ENCODE measurements at regions not wholly inside any gene's neighbourhood (a gene's known extent, or its start where the extent isn't known, plus 50 kb on each side); places are given as distances from the start of the nearest gene placed in this dataset.

DNA sequence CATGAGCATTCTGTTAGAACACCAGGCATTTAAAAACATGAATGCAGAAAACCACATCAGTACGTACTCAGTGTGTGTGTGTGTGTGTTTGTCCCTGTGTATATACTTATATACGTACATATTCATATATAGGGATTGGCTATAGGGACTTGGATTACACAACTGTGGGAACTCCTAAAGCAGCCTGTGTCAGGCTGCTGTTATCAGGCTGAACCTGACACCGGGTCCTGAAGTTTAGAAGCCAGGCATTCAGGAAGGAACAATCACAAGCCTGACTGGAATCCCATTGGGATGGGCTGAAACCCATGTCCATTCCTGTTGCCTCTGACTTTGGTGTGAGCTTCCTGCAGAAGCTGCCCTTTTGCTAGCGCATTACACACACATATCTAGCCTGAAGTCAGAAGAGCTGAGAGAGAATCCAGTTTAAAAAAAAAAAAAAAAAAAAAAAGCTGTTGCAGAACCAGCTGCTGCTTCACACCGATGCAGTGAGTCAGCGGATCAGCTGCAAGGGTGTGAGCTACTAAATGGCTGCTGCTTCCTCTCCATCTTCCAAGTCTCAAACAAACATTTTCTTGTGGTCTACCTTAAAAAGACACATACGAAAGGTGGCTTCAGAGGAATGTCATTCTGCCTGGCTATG lies 348.1 kb downstream of the THBS2 start:
- no peak overlapping the region for H3K4me3 ChIP-seq (ENCODE audit: low read length)
- no peak for TF ChIP-seq ZNF274 (IDR thresholded peaks at IDR 0.05; ENCODE audit: low read depth, low read length)

DNA sequence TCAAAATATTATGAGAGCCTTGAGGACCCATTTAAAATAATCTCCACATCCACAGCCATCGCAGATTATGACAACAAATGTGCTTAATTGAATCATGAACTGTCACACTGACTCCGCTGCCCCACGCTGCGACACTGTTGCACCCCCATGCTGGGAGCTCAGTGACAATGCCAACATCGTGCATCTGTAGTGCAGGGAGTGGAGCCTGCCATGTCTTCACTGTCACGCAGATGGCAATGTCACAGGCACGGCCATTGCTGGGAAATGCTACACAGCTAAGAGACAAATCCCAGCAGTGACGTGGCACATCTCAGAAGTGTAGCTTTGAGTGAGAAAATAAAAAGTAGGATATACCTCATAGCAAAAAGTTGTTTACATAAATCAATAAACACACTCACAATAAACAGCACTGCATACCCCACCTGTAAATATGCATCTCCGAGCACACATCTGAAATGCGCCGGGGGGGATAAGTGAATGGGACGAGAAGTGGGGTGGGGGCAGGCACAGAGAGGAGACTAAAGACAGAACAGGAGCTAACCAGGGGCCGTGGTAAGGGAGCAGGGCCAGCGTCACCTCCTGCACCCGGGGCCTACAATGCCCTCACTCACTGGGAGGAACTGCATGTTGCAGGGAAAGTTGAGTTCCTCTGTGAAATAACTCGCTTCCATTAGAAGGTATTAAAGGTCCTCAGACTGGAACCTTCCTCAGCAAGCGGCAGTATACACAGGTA lies 349.9 kb downstream of the THBS2 start:
- no peak for TF ChIP-seq ZNF274 (IDR thresholded peaks at IDR 0.05; ENCODE audit: low read depth, low read length)
- no peak overlapping the region for H3K4me3 ChIP-seq (ENCODE audit: low read length)

DNA sequence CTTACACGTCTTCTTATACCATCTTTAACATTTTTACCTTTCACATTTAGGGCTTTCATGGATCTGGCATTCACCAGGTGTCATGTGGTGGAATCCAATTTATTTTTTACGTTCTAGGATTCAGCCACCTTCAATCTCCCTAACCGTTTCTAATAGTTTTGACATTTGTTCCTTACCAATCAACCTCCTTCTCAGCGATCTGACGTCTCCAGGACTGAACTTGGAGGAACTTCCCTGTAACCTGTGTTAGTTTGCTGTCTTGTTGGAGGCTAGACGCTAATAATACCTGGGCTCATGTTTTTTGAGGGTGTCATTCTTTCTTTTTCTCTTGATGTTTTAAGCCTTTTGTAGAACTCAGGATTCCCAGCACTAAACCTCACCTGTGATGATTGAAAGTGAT lies 351.6 kb downstream of the THBS2 start:
- no peak overlapping the region for H3K4me3 ChIP-seq (ENCODE audit: low read length)
- no peak for TF ChIP-seq ZNF274 (IDR thresholded peaks at IDR 0.05; ENCODE audit: low read depth, low read length)

DNA sequence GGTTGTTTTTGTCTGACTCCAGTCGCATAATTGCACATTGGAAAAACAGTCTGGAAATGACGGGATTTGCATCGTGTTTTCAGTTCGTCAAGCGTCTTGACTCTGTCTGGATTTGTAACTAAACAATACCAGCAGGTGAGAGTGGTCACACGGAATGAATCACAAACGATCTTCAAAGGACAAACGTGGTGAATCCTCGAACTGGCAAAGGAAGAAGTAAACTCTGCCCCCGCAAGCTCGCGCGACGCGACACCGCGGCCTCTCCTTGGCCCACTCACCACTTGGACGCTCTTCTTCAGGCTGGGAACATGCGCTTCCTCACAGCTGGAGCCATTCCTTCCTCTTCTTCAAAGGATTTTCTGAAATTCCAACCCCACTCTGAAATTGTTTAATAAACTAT lies 352.6 kb downstream of the THBS2 start:
- no peak overlapping the region for H3K4me3 ChIP-seq (ENCODE audit: low read length)
- TF ChIP-seq ZNF274 (IDR thresholded peaks at IDR 0.05; ENCODE audit: low read depth, low read length) = no peak

DNA sequence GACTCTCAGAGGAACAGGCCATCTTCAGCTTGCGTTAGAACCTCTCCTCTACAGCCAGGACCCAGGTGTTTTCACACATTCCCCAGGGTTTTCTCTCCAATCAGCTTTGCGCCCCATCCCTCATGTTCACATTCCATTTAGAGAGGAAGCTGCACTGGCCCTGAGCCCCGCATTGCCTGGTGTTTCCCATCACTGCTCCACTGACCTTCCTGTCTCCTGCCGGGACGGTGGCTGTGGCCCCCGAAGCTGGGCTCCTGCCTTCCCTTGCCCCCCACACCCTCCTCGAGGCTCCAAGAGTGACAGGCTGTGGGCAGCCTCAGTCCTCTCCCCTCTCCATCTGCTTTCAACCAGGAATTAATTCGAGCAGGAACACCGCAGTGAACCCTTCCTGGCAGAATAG lies 357.3 kb downstream of the THBS2 start:
- no peak overlapping the region for H3K4me3 ChIP-seq (ENCODE audit: low read length)
- no peak for TF ChIP-seq ZNF274 (IDR thresholded peaks at IDR 0.05; ENCODE audit: low read depth, low read length)

DNA sequence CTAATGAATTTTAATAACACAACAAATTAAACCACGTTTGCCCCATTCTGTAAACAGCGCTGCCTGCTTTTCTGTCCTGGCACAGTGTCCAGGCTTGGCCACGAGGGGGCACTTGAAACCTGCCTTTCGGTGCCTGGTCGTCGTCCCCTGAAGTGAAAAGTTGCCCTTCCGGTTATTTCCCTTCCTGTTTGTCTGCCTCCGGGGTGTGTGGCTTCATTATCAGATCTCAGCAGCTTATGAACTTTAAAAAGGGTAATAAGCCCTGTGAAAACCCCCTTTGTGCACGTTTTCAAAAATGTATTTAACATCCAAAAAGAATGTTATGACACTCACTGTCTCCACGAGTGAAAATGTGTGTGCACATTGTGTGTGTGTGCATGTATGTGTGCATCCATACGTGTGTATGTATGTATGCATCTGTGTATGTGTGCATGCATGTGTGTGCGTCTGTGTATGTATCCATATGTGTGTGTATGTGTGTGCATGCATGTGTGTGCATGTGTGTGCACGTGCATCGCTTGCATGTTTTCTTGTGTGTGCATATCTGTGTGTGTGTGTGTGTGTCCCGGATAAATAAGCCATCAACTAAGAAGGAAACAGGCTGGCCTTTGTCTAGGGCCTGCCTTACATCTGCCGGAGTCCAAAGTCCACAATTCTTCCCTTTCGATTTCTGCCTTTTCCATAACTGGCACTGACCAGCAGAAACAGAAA lies 358.4 kb downstream of the THBS2 start:
- TF ChIP-seq ZNF274 (IDR thresholded peaks at IDR 0.05; ENCODE audit: low read depth, low read length) = no peak
- no peak overlapping the region for H3K4me3 ChIP-seq (ENCODE audit: low read length)

DNA sequence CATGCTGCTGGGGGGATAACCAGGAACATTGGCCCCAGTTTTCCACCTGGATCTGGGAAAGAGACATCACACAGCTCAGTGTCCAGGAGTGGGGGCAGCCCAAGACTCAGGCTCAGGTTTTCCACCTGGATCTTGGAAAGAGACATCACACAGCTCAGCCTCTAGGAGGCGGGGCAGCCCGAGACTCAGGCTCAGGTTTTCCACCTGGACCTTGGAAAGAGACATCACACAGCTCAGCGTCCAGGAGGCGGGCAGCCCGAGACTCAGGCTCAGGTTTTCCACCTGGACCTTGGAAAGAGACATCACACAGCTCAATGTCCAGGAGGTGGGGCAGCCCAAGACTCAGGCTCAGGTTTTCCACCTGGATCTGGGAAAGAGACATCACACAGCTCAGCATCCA lies 361.6 kb downstream of the THBS2 start:
- TF ChIP-seq ZNF274 (IDR thresholded peaks at IDR 0.05; ENCODE audit: low read depth, low read length) = no peak

DNA sequence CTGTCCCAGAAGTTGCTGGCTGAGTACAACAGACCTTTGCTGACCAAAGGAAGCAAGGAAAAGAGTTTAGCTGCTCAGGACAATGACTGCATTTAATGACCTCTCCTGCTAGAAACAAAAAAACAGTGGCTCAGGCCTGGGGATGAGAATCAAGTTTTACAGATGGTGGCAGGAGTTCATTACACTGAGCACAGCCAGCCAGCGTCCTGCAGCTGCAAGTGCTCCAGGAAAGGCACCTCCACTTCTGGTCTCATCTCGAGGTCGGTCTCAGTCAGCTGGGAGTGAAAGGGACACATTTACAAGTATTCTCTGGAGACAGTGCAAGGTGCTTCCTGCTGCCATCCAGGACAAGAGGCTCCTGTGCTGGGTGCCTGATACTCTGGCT lies 362.7 kb downstream of the THBS2 start:
- no peak overlapping the region for H3K4me3 ChIP-seq (ENCODE audit: low read length)
- TF ChIP-seq ZNF274 (IDR thresholded peaks at IDR 0.05; ENCODE audit: low read depth, low read length) = no peak

More for the DNA sequence above, 361.6 kb downstream of the THBS2 start:
- no peak overlapping the region for H3K4me3 ChIP-seq (ENCODE audit: low read length)

DNA sequence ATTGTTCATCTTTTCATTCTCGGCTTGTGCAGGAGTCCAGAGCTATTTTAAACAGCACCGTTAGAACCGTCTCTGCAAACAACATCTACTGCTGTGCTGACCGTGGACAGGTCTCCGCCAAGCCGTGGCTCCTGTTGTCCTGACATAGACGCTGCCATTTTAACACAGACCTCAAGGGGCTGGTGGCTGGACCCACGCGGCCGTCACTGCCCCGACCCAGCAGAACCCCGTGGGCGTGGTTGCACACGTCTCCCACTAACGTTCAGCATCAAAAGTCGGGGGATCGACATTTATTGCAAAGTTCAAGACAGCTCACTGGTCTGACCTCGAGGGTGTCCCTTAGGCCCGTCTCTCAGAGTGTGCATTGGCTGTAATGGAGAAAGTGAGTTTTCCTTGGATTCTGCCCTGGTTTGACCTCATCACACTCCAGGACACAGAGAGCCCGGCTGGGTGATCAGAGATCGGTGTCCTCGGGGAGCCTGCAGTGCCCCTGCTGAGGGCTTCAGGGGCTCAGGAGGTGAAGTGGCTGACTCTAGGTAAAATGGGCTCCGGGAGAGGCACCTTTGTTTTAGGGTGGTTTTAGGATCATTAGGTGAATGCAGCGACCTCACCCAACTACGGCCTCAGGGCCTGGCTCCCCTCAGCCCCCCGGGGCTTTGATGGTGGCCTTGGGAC lies 363.2 kb downstream of the THBS2 start:
- TF ChIP-seq ZNF274 (IDR thresholded peaks at IDR 0.05; ENCODE audit: low read depth, low read length) = no peak
- no peak overlapping the region for H3K4me3 ChIP-seq (ENCODE audit: low read length)

DNA sequence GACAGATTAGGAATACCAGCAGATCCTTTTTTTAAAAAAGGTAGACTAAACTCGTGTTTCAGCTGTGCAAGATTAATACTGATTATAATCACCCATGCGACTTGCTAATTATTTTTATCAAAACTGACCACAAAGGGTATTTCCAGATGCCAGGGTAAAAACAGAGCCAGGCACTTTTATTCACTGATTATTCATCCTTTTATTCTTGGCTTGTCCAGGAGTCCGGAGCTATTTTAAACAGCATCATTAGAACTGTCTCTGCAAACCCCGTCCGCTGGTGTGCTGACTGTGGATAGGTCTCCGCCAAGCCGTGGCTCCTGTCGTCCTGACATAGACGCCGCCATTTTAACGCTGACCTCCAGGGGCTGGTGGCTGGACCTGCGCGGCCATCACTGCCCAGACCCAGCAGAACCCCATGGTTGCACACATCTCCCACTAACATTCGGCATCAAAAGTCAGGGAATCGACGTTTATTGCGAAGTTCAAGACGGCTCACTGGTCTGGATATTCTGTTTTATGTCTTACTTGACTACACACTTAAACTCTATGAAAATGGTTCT lies 364.8 kb downstream of the THBS2 start:
- no peak overlapping the region for H3K4me3 ChIP-seq (ENCODE audit: low read length)
- TF ChIP-seq ZNF274 (IDR thresholded peaks at IDR 0.05; ENCODE audit: low read depth, low read length) = no peak

DNA sequence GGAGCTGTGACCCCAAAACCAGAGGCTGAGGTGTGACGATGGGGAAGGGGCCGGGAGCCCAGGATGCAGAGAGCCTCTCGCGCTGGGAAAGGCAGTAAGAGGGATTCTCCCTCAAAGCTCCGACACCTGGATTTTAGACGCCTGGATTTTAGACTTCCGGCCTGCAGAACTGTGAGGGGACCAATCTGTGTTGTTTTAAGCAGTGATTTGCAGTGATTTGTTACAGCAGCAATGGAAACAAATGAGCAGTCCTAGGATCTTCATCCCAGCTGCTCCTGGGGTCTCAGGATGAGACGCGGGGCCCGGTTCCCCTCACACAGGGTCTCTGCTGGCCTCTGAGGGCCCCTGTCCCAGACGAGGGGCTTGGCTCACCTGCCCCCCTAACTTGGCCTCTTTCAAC lies 365.5 kb downstream of the THBS2 start:
- TF ChIP-seq ZNF274 (IDR thresholded peaks at IDR 0.05; ENCODE audit: low read depth, low read length) = no peak
- H3K4me3 ChIP-seq (ENCODE audit: low read length) = no peak overlapping the region

DNA sequence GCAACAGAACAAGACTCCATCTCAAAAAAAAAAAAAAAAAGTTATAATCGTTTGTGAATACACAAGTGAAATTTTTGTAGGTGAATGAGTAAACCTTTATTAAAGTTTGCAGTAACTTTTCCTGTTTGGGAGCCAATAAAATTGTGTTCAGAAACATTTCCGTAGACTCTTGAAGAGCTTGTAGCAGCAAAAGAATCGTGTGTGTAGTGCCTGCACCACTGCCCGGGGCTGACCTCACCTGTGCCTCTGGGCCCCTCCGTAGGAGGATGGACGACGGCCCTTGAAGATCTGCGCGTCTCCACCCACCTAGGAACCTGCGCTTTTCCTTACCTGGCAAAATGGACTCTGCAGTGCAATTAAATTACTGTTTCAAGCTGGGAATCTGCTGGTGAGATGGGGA lies 366.0 kb downstream of the THBS2 start:
- no peak for TF ChIP-seq ZNF274 (IDR thresholded peaks at IDR 0.05; ENCODE audit: low read depth, low read length)
- no peak overlapping the region for H3K4me3 ChIP-seq (ENCODE audit: low read length)

DNA sequence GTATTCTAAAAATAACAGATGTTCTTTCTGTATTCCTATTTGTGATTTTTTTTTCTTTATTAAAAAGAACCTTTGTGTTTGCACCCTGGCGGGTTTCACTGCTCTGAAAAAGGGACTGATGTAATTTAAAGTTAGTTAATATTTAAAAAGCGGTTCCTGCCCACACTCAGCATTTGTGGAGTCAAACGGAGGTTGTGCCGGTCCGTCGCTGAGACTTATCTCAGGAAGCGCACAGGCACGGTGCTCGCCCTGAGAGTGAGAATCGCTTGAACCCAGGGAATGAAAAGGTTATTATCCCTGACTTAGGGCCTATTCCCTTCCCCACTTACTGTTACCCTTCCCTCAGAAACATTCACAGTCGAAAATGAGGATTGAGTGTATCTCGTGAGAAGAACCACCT lies 366.7 kb downstream of the THBS2 start:
- TF ChIP-seq ZNF274 (IDR thresholded peaks at IDR 0.05; ENCODE audit: low read depth, low read length) = no peak
- H3K4me3 ChIP-seq (ENCODE audit: low read length) = no peak overlapping the region
